AG09319 (cell line): ENCODE measurements at regions not wholly inside any gene's neighbourhood (a gene's known extent, or its start where the extent isn't known, plus 50 kb on each side); places are given as distances from the start of the nearest gene placed in this dataset.
"Not testable (repeated sequence)": the region's sequence is repeated elsewhere in the genome, so short reads cannot be mapped to it uniquely, and the experiment has no call there.

Experiments used
- DNase-seq: peaks from one replicate; pipeline ENCODE4 v3.0.0-alpha.2; 2010; ENCODE audit warnings: low read depth; ENCODE audit errors: extremely low read depth
- TF ChIP-seq, protein P1 (sequence below): IDR thresholded peaks from 2 replicates; pipeline ENCODE4 v1.5.1; 2011; ENCODE audit warnings: low read depth, mild to moderate bottlenecking, inconsistent platforms, low read length, moderate library complexity

GRCh38 chr10:85490431-85490830 is 876.2 kb downstream of the GRID1 start:
- TF ChIP-seq, protein P1, sequence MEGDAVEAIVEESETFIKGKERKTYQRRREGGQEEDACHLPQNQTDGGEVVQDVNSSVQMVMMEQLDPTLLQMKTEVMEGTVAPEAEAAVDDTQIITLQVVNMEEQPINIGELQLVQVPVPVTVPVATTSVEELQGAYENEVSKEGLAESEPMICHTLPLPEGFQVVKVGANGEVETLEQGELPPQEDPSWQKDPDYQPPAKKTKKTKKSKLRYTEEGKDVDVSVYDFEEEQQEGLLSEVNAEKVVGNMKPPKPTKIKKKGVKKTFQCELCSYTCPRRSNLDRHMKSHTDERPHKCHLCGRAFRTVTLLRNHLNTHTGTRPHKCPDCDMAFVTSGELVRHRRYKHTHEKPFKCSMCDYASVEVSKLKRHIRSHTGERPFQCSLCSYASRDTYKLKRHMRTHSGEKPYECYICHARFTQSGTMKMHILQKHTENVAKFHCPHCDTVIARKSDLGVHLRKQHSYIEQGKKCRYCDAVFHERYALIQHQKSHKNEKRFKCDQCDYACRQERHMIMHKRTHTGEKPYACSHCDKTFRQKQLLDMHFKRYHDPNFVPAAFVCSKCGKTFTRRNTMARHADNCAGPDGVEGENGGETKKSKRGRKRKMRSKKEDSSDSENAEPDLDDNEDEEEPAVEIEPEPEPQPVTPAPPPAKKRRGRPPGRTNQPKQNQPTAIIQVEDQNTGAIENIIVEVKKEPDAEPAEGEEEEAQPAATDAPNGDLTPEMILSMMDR = no peak
- DNase-seq = no peak

GRCh38 chr10:85491652-85492051 is 874.9 kb downstream of the GRID1 start:
- TF ChIP-seq, protein P1 = no peak
- no peak for DNase-seq

- DNase-seq = no peak
These were observed 873.9 kb downstream of the GRID1 start for GRCh38 chr10:85492684-85493083.

GRCh38 chr10:85493703-85494102 is 872.9 kb downstream of the GRID1 start:
- no peak for DNase-seq
- TF ChIP-seq, protein P1 = no peak

More at GRCh38 chr10:85492684-85493083, 873.9 kb downstream of the GRID1 start:
- TF ChIP-seq, protein P1 = no peak

- DNase-seq = not testable (repeated sequence)
These were observed 862.0 kb downstream of the GRID1 start for GRCh38 chr10:85504641-85505040.

DNA sequence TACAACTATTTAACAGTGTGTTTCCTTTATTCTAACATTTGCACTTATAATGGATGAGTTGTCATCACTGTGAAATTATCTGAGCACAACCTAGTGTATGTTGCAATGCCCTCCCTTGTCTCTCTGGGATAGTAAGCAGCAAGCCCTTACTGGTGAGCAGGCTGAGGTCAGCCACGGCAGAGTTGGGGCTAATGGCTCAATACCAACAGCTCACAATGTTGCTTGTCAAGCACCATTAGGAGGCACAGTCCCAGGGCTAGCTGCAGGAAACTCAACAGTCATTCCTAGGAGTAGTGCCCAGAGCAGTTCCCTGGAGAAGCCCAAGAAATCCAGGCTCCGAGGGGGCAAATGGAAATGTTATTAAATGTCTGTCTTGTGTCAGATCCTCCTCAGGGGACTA is 858.4 kb downstream of the GRID1 start:
- DNase-seq = no peak
- TF ChIP-seq, protein P1 = no peak

DNA sequence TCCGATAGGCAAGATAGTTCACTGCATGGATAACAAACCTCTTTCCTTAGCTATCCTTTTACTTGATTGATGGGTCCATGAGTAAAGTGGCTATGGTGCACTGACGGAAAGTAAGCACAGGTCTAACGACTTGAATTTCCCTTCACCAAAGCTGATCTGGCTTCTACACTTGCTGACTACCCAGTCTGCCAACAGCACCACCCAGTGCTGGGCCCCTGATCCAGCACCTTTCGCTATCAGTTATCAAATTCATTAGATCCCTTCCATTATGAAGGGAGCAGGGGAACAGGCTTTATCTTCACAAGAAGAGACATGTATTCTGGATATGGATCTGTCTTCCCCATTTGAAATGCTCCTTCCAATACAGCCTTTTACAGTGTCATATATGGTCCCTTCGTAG is 855.9 kb downstream of the GRID1 start:
- DNase-seq = no peak
- TF ChIP-seq, protein P1 = no peak

DNA sequence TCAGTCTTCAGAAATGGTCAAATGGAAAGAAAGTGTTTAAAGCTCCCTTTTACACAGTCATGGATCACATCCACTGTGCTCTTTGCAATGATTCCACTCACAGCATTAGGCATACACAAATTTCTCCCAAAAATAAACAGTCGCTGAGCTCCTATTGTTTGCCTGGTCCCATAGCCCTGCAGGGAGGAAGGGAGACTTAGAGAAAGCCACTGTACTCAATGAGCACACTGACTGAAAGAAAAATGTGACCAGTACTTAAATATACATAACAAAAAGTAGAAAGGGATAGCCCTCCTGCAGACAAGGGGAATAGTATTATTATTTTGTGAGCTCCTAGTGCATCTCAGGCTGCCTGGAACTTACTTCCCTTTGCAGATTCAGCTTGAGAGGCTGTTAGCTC is 853.2 kb downstream of the GRID1 start:
- DNase-seq = no peak
- TF ChIP-seq, protein P1 = no peak
